ENCODE measurements at regions not wholly inside any gene's neighbourhood (a gene's known extent, or its start where the extent isn't known, plus 50 kb on each side); places are given as distances from the start of the nearest gene placed in this dataset.
"Not testable (repeated sequence)": the region's sequence is repeated elsewhere in the genome, so short reads cannot be mapped to it uniquely, and the experiment has no call there.

- Mint-ChIP-seq H3K36me3 (peaks cover 0 to 22% (median 0%) of the 10 kb centered on the region in 5 donors), H3K9me3 (peaks cover 0 to 9% (median 2%) of the 10 kb centered on the region in 11 donors), H3K4me1 (peaks cover 38 to 86% (median 71%) of the 10 kb centered on the region in 7 donors), H3K27me3 (no peaks in the 10 kb centered on the region), H3K27ac (peak overlapping the region in 8 of 9 donors; percentile 4 to 93 (median 66)), H3K4me3 (no peak overlapping the region)
- H3K27me3 ChIP-seq (ENCODE audit: control insufficient read depth in 2 of 2, insufficient read depth in 2 of 2, low read length in 2 of 2): no peaks in the 10 kb centered on the region
- POLR2A ChIA-PET: interaction anchor here (0.5 to 8.5 kb wide), 6 partner anchors 8 to 112 kb away, joined by 3 to 88 read pairs (median 3); partner anchors contain the start of gene S1PR1
- peaks cover 44 to 50% of the 10 kb centered on the region in 2 donors for H3K4me1 ChIP-seq (ENCODE audit: control insufficient read depth in 2 of 2, insufficient read depth in 2 of 2, low read length in 2 of 2)
- CTCF ChIA-PET: interaction anchor here (0.7 to 2.7 kb wide), 3 partner anchors 12 to 116 kb away, joined by 3 to 12 read pairs (median 3); no protein-coding TSS in a partner anchor
- no peak for DNase-seq
- no peak overlapping the region for H3K27ac ChIP-seq (ENCODE audit: low read depth, low read length)
- intact Hi-C loops (cut with micrococcal nuclease): loop anchor here in 1 of 2 donors (10.0 kb wide), 1 partner anchor 100 kb away; the partner anchor contains the start of gene DPH5
- no peaks in the 10 kb centered on the region for H3K36me3 ChIP-seq (ENCODE audit: control insufficient read depth in 2 of 3, insufficient read depth in 3 of 3, low read length in 3 of 3)
- no peaks in the 10 kb centered on the region for H3K9me3 ChIP-seq (ENCODE audit: control insufficient read depth in 2 of 3, low read length in 3 of 3)
- no peak for ATAC-seq
- H3K4me3 ChIP-seq (ENCODE audit: low read length): no peak overlapping the region
These were observed 98.8 kb upstream of the DPH5 start for GRCh38 chr1:101124405-101124804.

GRCh38 chr1:101123904-101124303 is 98.3 kb upstream of the DPH5 start:
- DNase-seq; H3K27me3 Mint-ChIP-seq; H3K27ac ChIP-seq (ENCODE audit: low read depth, low read length); H3K36me3 ChIP-seq (ENCODE audit: control insufficient read depth in 2 of 3, insufficient read depth in 3 of 3, low read length in 3 of 3); H3K9me3 Mint-ChIP-seq; H3K4me3 ChIP-seq (ENCODE audit: low read length); H3K9me3 ChIP-seq (ENCODE audit: control insufficient read depth in 2 of 3, low read length in 3 of 3); H3K4me3 Mint-ChIP-seq; H3K27me3 ChIP-seq (ENCODE audit: control insufficient read depth in 2 of 2, insufficient read depth in 2 of 2, low read length in 2 of 2); ATAC-seq: not testable (repeated sequence)
- POLR2A ChIA-PET: interaction anchor here (0.9 to 8.5 kb wide), 6 partner anchors 9 to 185 kb away, joined by 3 to 88 read pairs (median 4); partner anchors contain the start of gene S1PR1
- Mint-ChIP-seq H3K27ac (peak overlapping the region in 7 of 9 donors; percentile 5 to 93 (median 77)), H3K36me3 (peaks cover 0 to 25% (median 0%) of the 10 kb centered on the region in 5 donors), H3K4me1 (peaks cover 36 to 86% (median 72%) of the 10 kb centered on the region in 7 donors)
- intact Hi-C loops (cut with micrococcal nuclease): loop anchor here in 1 of 2 donors (2.0 to 10.0 kb wide), 2 partner anchors 41 to 99 kb away; partner anchors contain the start of gene DPH5
- CTCF ChIA-PET: interaction anchor here (0.7 to 1.0 kb wide), 3 partner anchors 11 to 117 kb away, joined by 3 read pairs; no protein-coding TSS in a partner anchor
- H3K4me1 ChIP-seq (ENCODE audit: control insufficient read depth in 2 of 2, insufficient read depth in 2 of 2, low read length in 2 of 2): peaks cover 39 to 45% of the 10 kb centered on the region in 2 donors

GRCh38 chr1:101122452-101123166 is 97.0 kb upstream of the DPH5 start:
- Histone ChIP-seq H3K4me3 (ENCODE audit: low read length) (no peak overlapping the region), H3K9me3 (ENCODE audit: control insufficient read depth in 2 of 3, low read length in 3 of 3) (no peaks in the 10 kb centered on the region), H3K27ac (ENCODE audit: low read depth, low read length) (peak overlapping the region; percentile 63), H3K4me1 (ENCODE audit: control insufficient read depth in 2 of 2, insufficient read depth in 2 of 2, low read length in 2 of 2) (peaks cover 26 to 32% of the 10 kb centered on the region in 2 donors), H3K27me3 (ENCODE audit: control insufficient read depth in 2 of 2, insufficient read depth in 2 of 2, low read length in 2 of 2) (no peaks in the 10 kb centered on the region), H3K36me3 (ENCODE audit: control insufficient read depth in 2 of 3, insufficient read depth in 3 of 3, low read length in 3 of 3) (no peaks in the 10 kb centered on the region)
- intact Hi-C loops (cut with micrococcal nuclease): loop anchor here in 1 of 2 donors (1.0 to 10.0 kb wide), 3 partner anchors 9 to 98 kb away; partner anchors contain the start of gene DPH5
- peaks cover 0 to 4% (median 0%) of the 10 kb centered on the region in 5 donors for H3K27me3 Mint-ChIP-seq
- peak; percentile 66 for ATAC-seq
- H3K9me3 Mint-ChIP-seq: peaks cover 0 to 12% (median 2%) of the 10 kb centered on the region in 11 donors
- peaks cover 28 to 83% (median 65%) of the 10 kb centered on the region in 7 donors for H3K4me1 Mint-ChIP-seq
- DNase-seq: peak in 3 of 9 donors; percentile 19 to 32 (median 28)
- CTCF ChIA-PET: interaction anchor here (0.7 to 3.1 kb wide), 4 partner anchors 10 to 165 kb away, joined by 3 to 12 read pairs (median 4); no protein-coding TSS in a partner anchor
- peak overlapping the region; percentile 12 to 81 (median 59) for H3K4me3 Mint-ChIP-seq
- H3K36me3 Mint-ChIP-seq: peaks cover 0 to 30% (median 0%) of the 10 kb centered on the region in 5 donors
- POLR2A ChIA-PET: interaction anchor here (0.8 to 2.4 kb wide), 9 partner anchors 8 to 187 kb away, joined by 3 to 17 read pairs (median 3); partner anchors contain the start of gene S1PR1
- H3K27ac Mint-ChIP-seq: peak overlapping the region; percentile 36 to 95 (median 91)

GRCh38 chr1:101121975-101122374 is 96.4 kb upstream of the DPH5 start:
- H3K36me3 Mint-ChIP-seq: peaks cover 0 to 31% (median 0%) of the 10 kb centered on the region in 5 donors
- no peak for ATAC-seq
- H3K36me3 ChIP-seq (ENCODE audit: control insufficient read depth in 2 of 3, insufficient read depth in 3 of 3, low read length in 3 of 3): no peaks in the 10 kb centered on the region
- H3K27ac Mint-ChIP-seq: peak overlapping the region; percentile 36 to 95 (median 91)
- peaks cover 0 to 12% (median 2%) of the 10 kb centered on the region in 11 donors for H3K9me3 Mint-ChIP-seq
- H3K4me1 ChIP-seq (ENCODE audit: control insufficient read depth in 2 of 2, insufficient read depth in 2 of 2, low read length in 2 of 2): peaks cover 22 to 29% of the 10 kb centered on the region in 2 donors
- no peaks in the 10 kb centered on the region for H3K27me3 ChIP-seq (ENCODE audit: control insufficient read depth in 2 of 2, insufficient read depth in 2 of 2, low read length in 2 of 2)
- H3K27me3 Mint-ChIP-seq: peaks cover 0 to 4% (median 0%) of the 10 kb centered on the region in 5 donors
- POLR2A ChIA-PET: interaction anchor here (0.8 to 2.4 kb wide), 8 partner anchors 9 to 187 kb away, joined by 3 to 17 read pairs (median 8); partner anchors contain the start of gene S1PR1
- H3K4me3 ChIP-seq (ENCODE audit: low read length): peak overlapping the region; percentile 3
- intact Hi-C loops (cut with micrococcal nuclease): loop anchor here in 1 of 2 donors (1.0 to 10.0 kb wide), 3 partner anchors 9 to 97 kb away; partner anchors contain the start of gene DPH5
- CTCF ChIA-PET: interaction anchor here (0.7 to 3.1 kb wide), 6 partner anchors 9 to 166 kb away, joined by 3 to 12 read pairs (median 4); no protein-coding TSS in a partner anchor
- H3K9me3 ChIP-seq (ENCODE audit: control insufficient read depth in 2 of 3, low read length in 3 of 3): no peaks in the 10 kb centered on the region
- no peak for DNase-seq
- H3K4me3 Mint-ChIP-seq: peak overlapping the region; percentile 12 to 81 (median 59)
- peaks cover 28 to 79% (median 63%) of the 10 kb centered on the region in 7 donors for H3K4me1 Mint-ChIP-seq
- H3K27ac ChIP-seq (ENCODE audit: low read depth, low read length): peak overlapping the region; percentile 63

GRCh38 chr1:101121504-101121903 is 95.9 kb upstream of the DPH5 start:
- ATAC-seq (no peak), DNase-seq (no peak)
- Mint-ChIP-seq H3K4me3 (peak overlapping the region in 9 of 10 donors; percentile 12 to 81 (median 62)), H3K27me3 (peaks cover 0 to 4% (median 0%) of the 10 kb centered on the region in 5 donors), H3K4me1 (peaks cover 28 to 81% (median 63%) of the 10 kb centered on the region in 7 donors), H3K27ac (peak overlapping the region in 8 of 9 donors; percentile 36 to 95 (median 91)), H3K9me3 (peaks cover 0 to 12% (median 2%) of the 10 kb centered on the region in 11 donors), H3K36me3 (peaks cover 0 to 31% (median 0%) of the 10 kb centered on the region in 5 donors)
- no peak overlapping the region for H3K4me3 ChIP-seq (ENCODE audit: low read length)
- H3K9me3 ChIP-seq (ENCODE audit: control insufficient read depth in 2 of 3, low read length in 3 of 3): no peaks in the 10 kb centered on the region
- intact Hi-C loops (cut with micrococcal nuclease): loop anchor here in 1 of 2 donors (10.0 kb wide), 1 partner anchor 97 kb away; the partner anchor contains the start of gene DPH5
- POLR2A ChIA-PET: interaction anchor here (0.8 to 2.4 kb wide), 6 partner anchors 9 to 117 kb away, joined by 3 to 17 read pairs (median 8); partner anchors contain the start of gene S1PR1
- peaks cover 22 to 29% of the 10 kb centered on the region in 2 donors for H3K4me1 ChIP-seq (ENCODE audit: control insufficient read depth in 2 of 2, insufficient read depth in 2 of 2, low read length in 2 of 2)
- H3K27me3 ChIP-seq (ENCODE audit: control insufficient read depth in 2 of 2, insufficient read depth in 2 of 2, low read length in 2 of 2): no peaks in the 10 kb centered on the region
- CTCF ChIA-PET: interaction anchor here (0.7 to 3.1 kb wide), 5 partner anchors 9 to 166 kb away, joined by 3 to 12 read pairs (median 4); no protein-coding TSS in a partner anchor
- H3K27ac ChIP-seq (ENCODE audit: low read depth, low read length): peak overlapping the region; percentile 63
- no peaks in the 10 kb centered on the region for H3K36me3 ChIP-seq (ENCODE audit: control insufficient read depth in 2 of 3, insufficient read depth in 3 of 3, low read length in 3 of 3)

All from naive thymus-derived CD4-positive, alpha-beta T cell (primary cell).